Gastroesophageal sphincter (tissue), 4 donors: ENCODE measurements at regions not wholly inside any gene's neighbourhood (a gene's known extent, or its start where the extent isn't known, plus 50 kb on each side); places are given as distances from the start of the nearest gene placed in this dataset.

ENCODE experiments used
- ATAC-seq: fragments of 150-250 bp; one replicate; pipeline ENCODE4 v1.9.1; 2016; ENCODE audit warnings: mild to moderate bottlenecking, moderate library complexity
- H3K27ac ChIP-seq, 4 donors: fragments of 200-600 bp; sonication (generic) in 3 of 4; 1 replicate in 3 of 4; 2 replicates in 1 of 4; pipeline ENCODE4 v1.5.1; 2016 to 2019
- H3K27me3 ChIP-seq: fragments of 200-600 bp; sonication (generic); one replicate; pipeline ENCODE4 v1.5.1; 2019
- H3K36me3 ChIP-seq, 2 donors: fragments of 200-600 bp; sonication (generic); one replicate each; pipeline ENCODE4 v1.5.1; 2019; ENCODE audit warnings: control low read depth in 1 of 2
- H3K4me1 ChIP-seq, 3 donors: fragments of 200-600 bp; sonication (generic); 1 replicate in 2 of 3; 2 replicates in 1 of 3; pipeline ENCODE4 v1.5.1; 2016 to 2019; ENCODE audit warnings: control low read depth in 2 of 3
- H3K4me3 ChIP-seq, 2 donors: fragments of 200-600 bp; sonication (generic); one replicate each; pipeline ENCODE4 v1.5.1; 2019; ENCODE audit warnings: mild to moderate bottlenecking in 1 of 2, moderate library complexity in 1 of 2
- H3K9me3 ChIP-seq, 3 donors: fragments of 200-600 bp; sonication (generic); one replicate each; pipeline ENCODE4 v1.5.1; 2017 to 2019; ENCODE audit warnings: control low read depth in 2 of 3
- EP300 ChIP-seq: sonication (generic); formaldehyde crosslinking; IDR thresholded peaks from one replicate; pipeline ENCODE4 v1.6.1; 2017; ENCODE audit warnings: antibody characterized with exemption, mild to moderate bottlenecking
- POLR2A ChIP-seq, 2 donors: fragments of 450-650 bp; IDR thresholded peaks; one replicate each; pipeline ENCODE4 v1.6.1; 2017; ENCODE audit warnings: antibody characterized with exemption in 2 of 2, mild to moderate bottlenecking in 2 of 2, moderate library complexity in 1 of 2
- POLR2AphosphoS5 ChIP-seq: sonication (generic); formaldehyde crosslinking; IDR thresholded peaks from one replicate; pipeline ENCODE4 v1.6.1; 2017; ENCODE audit warnings: antibody characterized with exemption
- WGBS, 2 donors: methylation state at CpG; one replicate each; pipeline ENCODE4 v1.1.5; 2018; ENCODE audit warnings: low coverage in 1 of 2; 5-methylcytosine and 5-hydroxymethylcytosine counted together
- TF ChIP-seq, protein P1 (sequence below), 4 experiments: fragments of 200-600 bp in 2 of 4; fragments of 450-650 bp in 2 of 4; sonication (generic) in 1 of 4; IDR thresholded peaks; one replicate each; pipeline ENCODE4 v1.5.1; 2017 to 2019; ENCODE audit warnings: antibody characterized with exemption in 4 of 4, mild to moderate bottlenecking in 2 of 4, moderate library complexity in 2 of 4

DNA sequence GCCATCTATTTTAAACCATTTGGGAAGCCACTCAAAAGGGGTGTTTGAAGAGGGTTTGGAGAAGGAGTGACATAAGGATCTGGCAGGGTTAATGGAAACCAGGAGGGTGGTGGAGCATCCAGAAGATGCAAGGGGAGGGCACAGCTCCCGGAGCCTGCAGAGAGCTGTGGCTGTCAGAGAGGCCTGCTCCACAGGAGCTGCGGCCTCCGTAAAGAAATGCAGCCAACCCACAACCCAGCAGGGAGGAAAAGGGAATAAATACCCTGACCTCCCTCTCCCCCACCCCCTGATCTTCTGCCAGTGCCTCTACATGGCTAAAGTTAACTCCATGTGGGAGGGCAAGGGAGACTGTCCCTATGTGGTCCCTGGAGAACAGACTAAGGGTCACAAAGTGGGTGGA lies 567.1 kb upstream of the POU3F3 start:
- Histone ChIP-seq H3K27ac (no peak overlapping the region), H3K4me3 (no peak overlapping the region), H3K27me3 (no peaks in the 10 kb centered on the region), H3K4me1 (no peaks in the 10 kb centered on the region), H3K9me3 (no peaks in the 10 kb centered on the region), H3K36me3 (no peaks in the 10 kb centered on the region)
- WGBS, 2 donors = 36% methylated on average over 3 of the region's 3 CpGs; no CpG with 5 or more reads in 1 of the 2 donors
- ATAC-seq = no peak
- TF ChIP-seq EP300 = no peak
- no peak for TF ChIP-seq POLR2AphosphoS5
- no peak for TF ChIP-seq POLR2A (IDR thresholded peaks at IDR 0.05)
- TF ChIP-seq, protein P1, sequence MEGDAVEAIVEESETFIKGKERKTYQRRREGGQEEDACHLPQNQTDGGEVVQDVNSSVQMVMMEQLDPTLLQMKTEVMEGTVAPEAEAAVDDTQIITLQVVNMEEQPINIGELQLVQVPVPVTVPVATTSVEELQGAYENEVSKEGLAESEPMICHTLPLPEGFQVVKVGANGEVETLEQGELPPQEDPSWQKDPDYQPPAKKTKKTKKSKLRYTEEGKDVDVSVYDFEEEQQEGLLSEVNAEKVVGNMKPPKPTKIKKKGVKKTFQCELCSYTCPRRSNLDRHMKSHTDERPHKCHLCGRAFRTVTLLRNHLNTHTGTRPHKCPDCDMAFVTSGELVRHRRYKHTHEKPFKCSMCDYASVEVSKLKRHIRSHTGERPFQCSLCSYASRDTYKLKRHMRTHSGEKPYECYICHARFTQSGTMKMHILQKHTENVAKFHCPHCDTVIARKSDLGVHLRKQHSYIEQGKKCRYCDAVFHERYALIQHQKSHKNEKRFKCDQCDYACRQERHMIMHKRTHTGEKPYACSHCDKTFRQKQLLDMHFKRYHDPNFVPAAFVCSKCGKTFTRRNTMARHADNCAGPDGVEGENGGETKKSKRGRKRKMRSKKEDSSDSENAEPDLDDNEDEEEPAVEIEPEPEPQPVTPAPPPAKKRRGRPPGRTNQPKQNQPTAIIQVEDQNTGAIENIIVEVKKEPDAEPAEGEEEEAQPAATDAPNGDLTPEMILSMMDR (IDR thresholded peaks at IDR 0.05) = no peak

DNA sequence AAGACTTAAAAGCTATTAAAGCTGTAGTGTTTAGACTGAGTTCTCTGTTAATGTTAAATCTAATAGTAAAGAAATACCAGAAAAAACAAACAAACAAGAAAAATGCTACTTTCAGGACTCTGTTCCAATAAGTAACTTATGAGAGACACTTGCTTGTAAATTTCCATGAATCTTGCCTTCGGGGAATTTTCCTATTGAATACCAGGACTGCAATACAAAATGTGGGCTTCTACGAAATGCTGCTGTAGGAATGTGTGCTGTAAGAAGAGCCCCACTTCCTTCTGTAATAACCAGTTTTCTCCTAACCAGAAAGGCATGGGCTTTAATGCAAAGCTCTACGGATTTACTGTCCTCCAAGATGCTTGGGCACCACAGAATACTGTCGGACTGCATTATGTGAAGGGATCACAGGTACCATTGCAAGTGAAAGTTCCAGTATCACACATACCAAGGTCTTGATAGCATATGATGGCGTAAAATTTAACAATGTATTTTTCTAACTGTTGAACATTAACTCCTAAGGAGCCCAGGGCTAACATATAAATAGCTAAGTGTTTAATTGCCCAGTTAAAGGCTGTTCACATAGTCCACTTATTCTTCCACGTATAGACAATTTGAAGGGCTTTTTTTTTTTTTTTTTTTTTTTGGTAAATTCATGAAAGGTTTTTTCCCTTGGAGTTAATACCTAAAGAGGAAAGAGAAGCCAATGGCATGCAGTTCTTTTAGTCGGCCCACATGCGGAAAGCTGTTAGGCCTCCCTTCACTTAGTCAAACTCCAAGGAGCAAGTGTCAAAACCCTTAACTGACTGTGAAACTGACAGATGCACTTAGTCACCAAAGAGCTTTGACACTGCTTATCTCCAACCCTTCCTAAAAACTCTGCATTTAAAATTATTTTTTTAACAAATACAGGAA lies 564.0 kb upstream of the POU3F3 start:
- TF ChIP-seq POLR2AphosphoS5 = no peak
- no peak for TF ChIP-seq POLR2A (IDR thresholded peaks at IDR 0.05)
- TF ChIP-seq, protein P1 (IDR thresholded peaks at IDR 0.05) = no peak
- TF ChIP-seq EP300 = no peak
- Histone ChIP-seq H3K9me3 (no peaks in the 10 kb centered on the region), H3K4me3 (no peak overlapping the region), H3K4me1 (no peaks in the 10 kb centered on the region), H3K27ac (no peak overlapping the region), H3K27me3 (no peaks in the 10 kb centered on the region), H3K36me3 (no peaks in the 10 kb centered on the region)
- 72 to 80% methylated on average over 8 of the region's 8 CpGs for WGBS, 2 donors
- no peak for ATAC-seq

DNA sequence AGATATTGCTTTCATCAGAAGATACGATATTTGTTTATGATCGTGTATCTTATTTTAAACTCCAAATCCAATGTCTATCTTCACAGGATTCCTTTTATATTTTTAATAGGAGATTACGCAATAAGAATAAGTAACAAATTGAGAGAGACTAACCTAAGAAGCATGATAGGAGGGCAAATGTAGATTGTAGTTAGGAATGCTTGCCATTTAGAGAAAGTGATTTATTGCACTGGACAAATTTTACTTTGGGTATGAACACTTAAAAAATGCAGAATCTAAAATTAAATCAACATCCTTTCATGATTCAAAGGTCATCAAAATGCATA lies 563.4 kb upstream of the POU3F3 start:
- TF ChIP-seq POLR2AphosphoS5 (no peak), EP300 (no peak), POLR2A (IDR thresholded peaks at IDR 0.05) (no peak)
- TF ChIP-seq, protein P1 (IDR thresholded peaks at IDR 0.05) = no peak
- ATAC-seq = no peak
- Histone ChIP-seq H3K36me3 (no peaks in the 10 kb centered on the region), H3K4me1 (no peaks in the 10 kb centered on the region), H3K27ac (no peak overlapping the region), H3K9me3 (no peaks in the 10 kb centered on the region), H3K27me3 (no peaks in the 10 kb centered on the region), H3K4me3 (no peak overlapping the region)
- 86 to 90% methylated on average over 3 of the region's 3 CpGs for WGBS, 2 donors

DNA sequence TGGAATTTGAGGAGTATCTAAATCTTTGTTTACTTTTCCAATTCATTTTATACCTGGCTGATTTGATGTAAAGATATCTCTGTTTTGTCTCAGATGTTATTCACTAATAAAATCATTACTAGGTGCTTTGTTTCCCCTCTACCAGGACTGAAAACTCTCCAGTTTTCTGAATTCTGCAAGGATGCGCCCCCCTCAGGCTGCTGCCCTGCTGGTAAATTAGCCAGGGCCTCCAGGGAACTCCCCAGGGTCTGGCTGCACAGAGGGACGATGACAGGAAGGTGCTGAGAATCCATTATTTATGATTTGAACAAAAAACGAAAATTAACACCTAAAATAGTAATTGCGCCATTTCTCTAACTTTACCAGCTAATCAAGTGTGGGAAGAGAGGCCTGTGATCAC lies 541.2 kb upstream of the POU3F3 start:
- no peaks in the 10 kb centered on the region for H3K36me3 ChIP-seq
- TF ChIP-seq EP300 = no peak
- no peak for TF ChIP-seq POLR2A (IDR thresholded peaks at IDR 0.05)
- TF ChIP-seq, protein P1 (IDR thresholded peaks at IDR 0.05) = no peak
- TF ChIP-seq POLR2AphosphoS5 = no peak
- H3K4me3 ChIP-seq = no peak overlapping the region
- ATAC-seq = no peak
- no peaks in the 10 kb centered on the region for H3K27me3 ChIP-seq
- H3K27ac ChIP-seq = no peak overlapping the region
- peaks cover 0 to 5% (median 0%) of the 10 kb centered on the region in 3 donors for H3K9me3 ChIP-seq
- 45 to 54% methylated on average over 2 to 4 of the region's 4 CpGs for WGBS, 2 donors
- no peaks in the 10 kb centered on the region for H3K4me1 ChIP-seq
